GM21723 (cell line): ENCODE measurements at regions not wholly inside any gene's neighbourhood (a gene's known extent, or its start where the extent isn't known, plus 50 kb on each side); places are given as distances from the start of the nearest gene placed in this dataset.

Experiments used
- ATAC-seq: cut with Tn5 transposase; IDR thresholded peaks from one replicate; pipeline ENCODE4 v1.9.1; 2021; ENCODE audit warnings: mild to moderate bottlenecking, moderate library complexity; ENCODE audit not compliant: unreplicated experiment

- ATAC-seq: no peak
These were observed 1494.0 kb upstream of the TMEM132C start for GRCh38 chr12:126773012-126773411.

GRCh38 chr12:126773491-126773890, 1493.5 kb upstream of the TMEM132C start:
- ATAC-seq: no peak

- ATAC-seq: no peak
These were observed 1490.8 kb upstream of the TMEM132C start for GRCh38 chr12:126776026-126776655.

GRCh38 chr12:126780343-126780742, 1486.6 kb upstream of the TMEM132C start:
- ATAC-seq: no peak

GRCh38 chr12:126781593-126781992, 1485.4 kb upstream of the TMEM132C start:
- ATAC-seq: no peak

GRCh38 chr12:126782083-126782482, 1484.9 kb upstream of the TMEM132C start:
- ATAC-seq: no peak

GRCh38 chr12:126784328-126784921, 1482.5 kb upstream of the TMEM132C start:
- no peak for ATAC-seq

- ATAC-seq: no peak
These were observed 1477.0 kb upstream of the TMEM132C start for GRCh38 chr12:126789963-126790362.

GRCh38 chr12:126791122-126791521, 1475.8 kb upstream of the TMEM132C start:
- ATAC-seq: no peak

- ATAC-seq: no peak
These were observed 1474.6 kb upstream of the TMEM132C start for GRCh38 chr12:126792411-126792810.

- no peak for ATAC-seq
These were observed 1469.4 kb upstream of the TMEM132C start for GRCh38 chr12:126797525-126797924.

- no peak for ATAC-seq
These were observed 1468.5 kb upstream of the TMEM132C start for GRCh38 chr12:126798449-126798848.

- no peak for ATAC-seq
These were observed 1459.6 kb upstream of the TMEM132C start for GRCh38 chr12:126807312-126807865.

- no peak for ATAC-seq
These were observed 1455.6 kb upstream of the TMEM132C start for GRCh38 chr12:126811391-126811790.

- no peak for ATAC-seq
These were observed 1447.4 kb upstream of the TMEM132C start for GRCh38 chr12:126819554-126819953.

- ATAC-seq: no peak
These were observed 1435.9 kb upstream of the TMEM132C start for GRCh38 chr12:126830778-126831680.

- ATAC-seq: no peak
These were observed 1429.3 kb upstream of the TMEM132C start for GRCh38 chr12:126837697-126838096.

- no peak for ATAC-seq
These were observed 1422.9 kb upstream of the TMEM132C start for GRCh38 chr12:126843915-126844669.

- ATAC-seq: no peak
These were observed 1419.9 kb upstream of the TMEM132C start for GRCh38 chr12:126847005-126847629.

- ATAC-seq: no peak
These were observed 1411.2 kb upstream of the TMEM132C start for GRCh38 chr12:126855768-126856167.
